ENCODE measurements at regions not wholly inside any gene's neighbourhood (a gene's known extent, or its start where the extent isn't known, plus 50 kb on each side); places are given as distances from the start of the nearest gene placed in this dataset.

DNA sequence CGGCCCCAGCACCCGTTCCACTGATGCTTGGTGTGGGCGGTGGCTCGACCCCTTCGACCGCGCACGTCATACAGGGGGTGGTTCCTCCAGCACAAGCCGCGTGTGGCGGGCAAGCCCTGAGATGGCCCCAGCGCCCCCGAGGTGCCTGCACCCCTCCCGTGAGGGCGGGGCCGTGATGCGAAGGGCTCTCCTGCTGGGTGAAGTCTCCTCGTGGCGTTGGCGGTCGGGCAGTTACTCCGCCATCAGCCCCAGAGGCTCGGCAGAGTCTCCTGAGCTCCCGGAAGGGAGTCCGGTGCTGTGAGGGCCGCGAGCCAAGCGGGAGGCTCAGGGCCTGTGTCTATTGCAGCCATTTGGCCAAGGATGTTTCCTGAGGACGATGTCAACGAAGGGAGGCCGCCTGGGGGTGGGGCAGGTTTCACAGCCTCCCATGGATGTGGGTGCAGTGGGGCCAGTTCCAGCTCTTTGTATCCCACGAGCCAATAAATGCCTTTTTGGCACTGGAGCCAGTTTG, 78.1 kb upstream of the GALNT9 start:
- no peak for DNase-seq (ENCODE audit: low read depth)

DNA sequence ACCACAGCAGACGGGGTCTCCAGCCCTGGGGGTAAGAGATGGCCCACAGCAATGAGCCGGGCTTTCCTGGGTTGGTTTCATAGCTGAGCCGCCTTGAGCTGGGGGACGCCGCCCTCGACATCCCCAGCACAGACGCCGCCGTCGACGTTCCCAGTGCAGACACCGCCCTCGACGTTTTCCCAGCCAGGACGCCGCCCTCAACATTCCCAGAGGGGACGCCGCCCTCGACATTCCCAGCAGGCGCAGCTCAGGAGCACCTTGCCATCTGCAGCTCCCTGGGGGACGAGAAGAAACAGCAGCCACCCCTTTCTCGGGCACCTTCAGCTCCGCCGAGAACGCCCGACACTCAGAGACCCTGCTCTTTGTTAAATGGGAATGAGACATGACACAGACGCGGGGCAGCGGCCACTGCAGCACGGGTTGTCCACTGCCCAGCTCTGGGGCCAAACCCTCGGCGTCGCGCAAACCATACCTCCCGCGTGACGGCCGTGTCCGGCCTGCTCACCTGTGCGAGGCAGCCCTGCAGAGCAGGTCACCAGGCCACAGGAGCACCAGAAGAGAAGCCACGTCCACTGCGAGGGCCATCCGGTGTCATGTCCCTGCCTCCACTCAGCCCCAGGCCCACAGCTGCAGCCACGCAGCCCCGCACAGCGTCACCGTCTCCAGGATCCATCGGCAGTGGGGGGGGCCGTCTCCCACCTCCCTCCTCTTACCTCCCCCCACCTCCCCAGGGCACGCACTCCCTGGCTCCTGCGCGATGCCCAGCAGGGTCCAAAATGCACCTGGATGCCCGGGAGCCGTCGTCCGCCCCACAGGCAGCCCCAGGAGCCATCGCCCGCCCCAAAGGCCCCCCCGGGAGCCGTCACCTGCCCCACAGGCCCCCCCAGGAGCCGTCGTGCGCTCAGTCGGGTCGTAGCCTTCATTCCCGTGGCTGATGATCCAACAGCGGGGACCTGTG, 77.4 kb upstream of the GALNT9 start:
- no peak for DNase-seq (ENCODE audit: low read depth)

DNA sequence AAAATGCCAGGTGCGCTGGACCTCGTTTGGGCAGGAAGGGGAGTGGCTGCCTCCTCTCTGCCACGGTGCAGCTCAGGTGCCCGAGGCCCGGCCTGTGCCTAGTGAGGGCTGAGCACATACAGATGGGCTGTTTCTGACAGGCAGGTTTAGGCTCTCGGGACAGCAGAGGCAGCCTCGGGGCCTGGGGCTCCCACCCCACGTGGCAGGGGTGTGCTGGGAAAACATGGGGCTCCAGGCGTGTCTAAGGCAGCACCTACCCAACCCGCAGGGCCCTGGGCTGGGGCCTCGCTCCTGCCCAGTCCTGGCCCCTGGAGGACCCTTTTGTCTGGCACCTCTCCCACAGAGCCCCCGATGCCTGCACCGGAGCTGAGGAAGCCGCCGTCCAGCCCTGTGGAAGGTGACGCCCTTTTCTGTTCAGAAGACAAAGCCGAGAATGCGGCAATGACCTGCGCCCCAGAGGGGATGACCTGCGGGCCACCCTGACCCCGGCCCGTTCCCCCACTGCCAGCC, 76.4 kb upstream of the GALNT9 start:
- DNase-seq (ENCODE audit: low read depth): no peak

- no peak for DNase-seq (ENCODE audit: low read depth)
These were observed 75.8 kb upstream of the GALNT9 start for GRCh38 chr12:132404951-132405741.

DNA sequence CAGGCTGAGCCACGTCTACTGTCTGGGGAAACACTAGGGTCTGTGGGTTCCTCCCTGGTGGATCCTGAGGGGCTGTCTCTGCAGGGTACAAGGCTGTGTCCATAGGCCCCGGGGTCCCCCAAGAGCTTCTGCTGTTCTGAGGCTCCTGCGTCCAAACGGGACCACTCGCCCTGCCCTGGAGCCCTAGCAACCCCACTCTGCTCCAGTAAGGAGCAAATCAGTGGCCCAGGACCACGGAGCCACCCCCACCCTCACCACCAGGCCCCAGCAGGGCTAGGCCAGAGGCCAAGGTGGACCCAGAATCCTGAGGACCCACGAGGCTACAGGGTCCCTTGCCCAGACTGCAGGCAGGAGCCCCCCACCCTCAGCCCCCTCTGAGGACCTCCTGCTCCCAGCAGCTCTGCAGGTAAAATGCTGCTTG, 75.1 kb upstream of the GALNT9 start:
- no peak for DNase-seq (ENCODE audit: low read depth)

DNA sequence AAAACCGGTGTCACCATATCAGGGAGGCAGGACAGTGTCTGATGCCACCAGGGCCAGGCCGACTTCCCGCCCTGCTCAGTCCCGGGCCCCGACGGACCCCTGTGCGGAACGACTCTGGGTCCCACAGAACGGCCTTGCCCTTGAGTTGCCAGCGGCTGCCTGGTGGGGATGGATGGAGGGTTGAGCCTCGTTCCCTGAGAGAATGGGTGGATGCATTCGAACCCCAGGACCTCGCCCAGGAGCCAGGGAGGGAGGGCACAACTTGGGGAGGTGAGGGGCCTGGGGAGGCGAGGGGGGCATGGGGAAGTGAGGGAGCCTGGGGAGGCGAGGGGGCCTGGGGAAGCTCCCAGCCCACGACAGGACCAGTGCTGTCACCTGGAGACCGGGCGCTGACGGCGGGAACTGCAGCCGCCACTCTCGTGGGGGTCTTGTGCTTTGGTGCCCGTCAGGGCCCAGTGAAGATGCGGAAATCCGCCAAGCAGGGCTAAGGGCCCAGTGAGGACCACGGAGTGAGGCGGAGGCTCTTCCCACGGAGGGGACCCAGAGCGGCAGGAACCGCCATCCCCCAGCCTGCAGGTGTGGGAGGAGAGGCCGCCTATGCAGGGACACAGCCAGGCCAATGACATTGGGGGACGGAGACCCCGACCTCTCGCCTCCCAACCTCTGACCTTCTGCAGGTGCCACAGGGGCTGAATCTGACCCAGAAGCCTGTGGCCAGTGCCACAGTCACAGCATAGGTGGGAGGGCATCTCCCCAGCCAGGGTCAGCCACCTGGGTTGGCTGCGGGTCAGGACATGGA, 74.4 kb upstream of the GALNT9 start:
- DNase-seq (ENCODE audit: low read depth): no peak

- DNase-seq (ENCODE audit: low read depth): no peak
These were observed 73.5 kb upstream of the GALNT9 start for GRCh38 chr12:132402831-132403416.

- DNase-seq (ENCODE audit: low read depth): no peak
These were observed 72.6 kb upstream of the GALNT9 start for GRCh38 chr12:132401982-132402381.

GRCh38 chr12:132400011-132400641, 70.7 kb upstream of the GALNT9 start:
- no peak for DNase-seq (ENCODE audit: low read depth)

- DNase-seq (ENCODE audit: low read depth): no peak
These were observed 70.0 kb upstream of the GALNT9 start for GRCh38 chr12:132399092-132400010.

GRCh38 chr12:132398386-132398991, 69.1 kb upstream of the GALNT9 start:
- DNase-seq (ENCODE audit: low read depth): no peak

GRCh38 chr12:132397934-132398385, 68.6 kb upstream of the GALNT9 start:
- DNase-seq (ENCODE audit: low read depth): no peak

DNA sequence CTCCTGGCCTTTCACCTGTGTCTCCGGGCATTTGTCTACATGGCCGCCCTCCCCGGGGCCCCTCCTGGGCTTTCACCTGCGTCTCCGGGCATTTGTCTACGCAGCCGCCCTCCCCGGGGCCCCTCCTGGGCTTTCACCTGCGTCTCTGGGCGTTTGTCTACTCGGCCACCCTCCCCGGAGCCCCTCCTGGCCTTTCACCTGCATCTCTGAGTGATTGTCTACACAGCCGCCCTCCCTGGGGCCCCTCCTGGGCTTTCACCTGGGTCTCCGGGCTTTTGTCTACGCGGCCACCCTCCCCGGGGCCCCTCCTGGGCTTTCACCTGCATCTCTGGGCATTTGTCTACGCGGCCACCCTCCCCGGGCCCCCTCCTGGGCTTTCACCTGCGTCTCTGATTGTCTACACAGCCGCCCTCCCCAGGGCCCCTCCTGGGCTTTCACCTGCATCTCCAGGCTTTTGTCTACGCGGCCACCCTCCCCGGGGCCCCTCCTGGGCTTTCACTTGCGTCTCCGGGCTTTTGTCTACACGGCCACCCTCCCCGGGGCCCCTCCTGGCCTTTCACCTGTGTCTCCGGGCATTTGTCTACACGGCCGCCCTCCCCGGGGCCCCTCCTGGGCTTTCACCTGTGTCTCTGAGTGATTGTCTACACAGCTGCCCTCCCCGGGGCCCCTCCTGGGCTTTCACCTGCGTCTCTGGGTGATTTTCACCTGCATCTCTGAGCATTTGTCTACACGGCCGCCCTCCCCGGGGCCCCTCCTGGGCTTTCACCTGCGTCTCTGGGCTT, 68.0 kb upstream of the GALNT9 start:
- no peak for DNase-seq (ENCODE audit: low read depth)

DNA sequence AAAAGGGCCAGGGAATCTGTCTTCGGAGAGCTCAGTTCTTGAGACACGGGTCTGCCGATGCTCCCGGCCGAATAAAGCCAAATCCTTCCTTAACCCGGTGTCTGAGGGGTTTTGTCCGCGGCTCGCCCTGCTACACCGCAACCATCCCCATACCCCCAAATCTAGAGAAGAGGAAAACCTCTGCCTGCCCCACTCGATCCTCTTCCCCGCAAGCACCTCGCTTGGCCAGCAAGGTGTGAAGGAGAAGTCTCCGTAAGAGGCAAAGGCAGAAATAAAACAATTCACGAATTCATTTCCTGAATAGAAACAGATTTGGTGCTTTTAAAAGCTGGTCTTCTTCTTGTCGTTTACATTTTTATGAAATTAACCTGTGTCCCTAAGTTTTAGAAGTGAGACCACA, 67.3 kb upstream of the GALNT9 start:
- no peak for DNase-seq (ENCODE audit: low read depth)

DNA sequence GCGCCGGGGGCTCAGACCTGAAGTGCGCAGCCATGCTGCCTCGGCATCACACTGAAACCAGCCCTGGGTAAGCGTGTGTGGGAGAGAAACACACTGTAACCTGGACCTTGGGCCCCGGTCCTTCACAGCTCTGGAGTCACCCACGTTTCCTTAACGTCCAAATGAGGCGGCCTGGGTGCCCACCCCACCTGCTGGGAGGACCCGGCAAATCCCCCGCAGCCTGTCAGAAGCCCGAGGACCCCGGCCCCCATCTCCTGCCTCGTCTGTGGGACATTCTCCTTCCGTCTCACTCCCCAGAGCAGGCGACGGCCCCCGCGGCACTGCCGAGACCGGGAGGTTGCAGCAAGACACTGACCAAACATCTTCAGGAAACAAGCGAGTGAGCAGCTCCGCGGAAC, 66.5 kb upstream of the GALNT9 start:
- no peak for DNase-seq (ENCODE audit: low read depth)

DNA sequence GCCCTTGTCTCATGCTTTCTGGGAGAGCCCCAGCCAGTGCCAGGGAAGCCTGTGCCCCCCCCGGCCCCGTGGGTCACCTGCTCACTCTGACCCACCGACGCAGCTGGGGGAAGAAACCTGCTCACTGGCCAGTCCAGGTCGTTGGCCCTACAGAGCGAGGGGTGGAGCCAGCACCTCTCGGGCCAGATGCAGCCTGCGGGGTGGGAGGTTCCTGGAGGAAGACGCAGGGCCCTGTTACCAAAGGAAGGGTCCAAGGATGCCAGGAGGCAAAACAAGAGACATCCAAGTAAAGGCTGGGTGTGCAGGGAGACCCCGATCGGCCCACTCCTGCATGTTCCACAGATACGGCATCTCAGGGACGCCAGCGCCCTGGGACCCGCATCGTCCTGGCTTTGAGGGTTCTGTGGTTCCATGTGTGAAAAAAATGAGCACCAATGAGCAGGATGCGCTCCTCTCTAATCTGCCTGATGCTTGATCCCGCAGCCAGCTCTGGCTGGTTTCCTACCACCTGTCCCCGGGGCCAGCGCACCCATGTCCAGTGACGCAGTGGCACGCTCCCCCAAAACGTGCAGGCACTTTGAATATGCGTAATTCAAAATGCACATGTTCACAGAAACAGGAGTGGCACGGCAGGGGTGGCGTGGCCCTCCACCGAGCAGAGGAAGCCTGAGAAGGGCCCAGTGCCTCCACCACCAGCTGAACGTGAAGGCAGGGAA, 66.0 kb upstream of the GALNT9 start:
- DNase-seq (ENCODE audit: low read depth): no peak

GRCh38 chr12:132393991-132394949, 64.9 kb upstream of the GALNT9 start:
- peak; percentile 40 for DNase-seq (ENCODE audit: low read depth)
